ENCODE measurements at regions not wholly inside any gene's neighbourhood (a gene's known extent, or its start where the extent isn't known, plus 50 kb on each side); places are given as distances from the start of the nearest gene placed in this dataset.

GRCh38 chr16:62386411-62386810, 350.2 kb upstream of the CDH8 start:
- TF ChIP-seq CTCF (optimal IDR thresholded peaks at IDR 0.05 in 1 of 3, IDR thresholded peaks at IDR 0.05 in 1 of 3, conservative IDR thresholded peaks at IDR 0.05 in 1 of 3; ENCODE audit: extremely low read depth in 1 of 3, insufficient read depth in 2 of 3, low read length in 3 of 3): no peak
- TF ChIP-seq EZH2 (IDR thresholded peaks at IDR 0.05; ENCODE audit: low read length): no peak

Data from keratinocyte (primary cell).